Adrenal gland (tissue), 9 donors: ENCODE measurements at regions not wholly inside any gene's neighbourhood (a gene's known extent, or its start where the extent isn't known, plus 50 kb on each side); places are given as distances from the start of the nearest gene placed in this dataset.

Experiments used
- DNase-seq, 7 donors: peaks; one replicate each; pipeline ENCODE4 v3.0.0-alpha.2; 2019 to 2020
- H3K27ac ChIP-seq, 5 donors: fragments of 200-600 bp; sonication (generic) in 4 of 5; 1 replicate in 3 of 5; 2 replicates in 2 of 5; pipeline versions ENCODE4 v1.5.1 to v1.8.0; 2016 to 2020; ENCODE audit warnings: mild to moderate bottlenecking in 1 of 5
- H3K27me3 ChIP-seq: fragments of 200-600 bp; 2 replicates; pipeline ENCODE4 v1.8.0; 2021
- H3K36me3 ChIP-seq, 2 donors: fragments of 200-600 bp; replicated peaks in 1 of 2; 1 replicate in 1 of 2; 2 replicates in 1 of 2; pipeline versions ENCODE4 v1.5.1 to v1.8.0; 2018 to 2022
- H3K4me1 ChIP-seq, 2 donors: fragments of 200-600 bp; replicated peaks in 1 of 2; 1 replicate in 1 of 2; 2 replicates in 1 of 2; pipeline versions ENCODE4 v1.5.1 to v1.8.0; 2018 to 2021
- H3K4me3 ChIP-seq, 4 donors: fragments of 200-600 bp; sonication (generic) in 3 of 4; one replicate each; pipeline ENCODE4 v1.5.1; 2016 to 2018
- H3K9me3 ChIP-seq, 3 donors: fragments of 200-600 bp; sonication (generic) in 1 of 3; replicated peaks in 1 of 3; 1 replicate in 2 of 3; 2 replicates in 1 of 3; pipeline versions ENCODE4 v1.5.1 to v1.8.0; 2016 to 2021
- CTCF ChIP-seq, 6 experiments: fragments of 450-650 bp in 4 of 6; fragments of 200-600 bp in 2 of 6; sonication (generic) in 1 of 6; IDR thresholded peaks; 1 replicate in 5 of 6; 2 replicates in 1 of 6; pipeline versions ENCODE4 v1.5.1 to v1.8.0; 2016 to 2021; ENCODE audit warnings: antibody characterized with exemption in 6 of 6, mild to moderate bottlenecking in 2 of 6, moderate library complexity in 1 of 6
- POLR2A ChIP-seq, 2 donors: fragments of 450-650 bp; IDR thresholded peaks; one replicate each; pipeline ENCODE4 v1.6.1; 2017; ENCODE audit warnings: antibody characterized with exemption in 2 of 2, mild to moderate bottlenecking in 2 of 2, moderate library complexity in 1 of 2
- WGBS, 4 donors: extraction: QIAGEN DNeasy Blood & Tissue Kit in 2 of 4; methylation state at CpG; one replicate each; pipeline versions ENCODE4 v1.1.5 to v1.1.7; 2013 to 2017; 5-methylcytosine and 5-hydroxymethylcytosine counted together
- intact Hi-C, 2 donors: fragments of 100-400 bp; cut with DNase I; formaldehyde crosslinking; loops; one replicate each; pipeline versions ENCODE4 v1.14.1 to v1.15.0; 2022 to 2023
- donor health status: healthy with polysubstance abuse.
- donor health status: Bipolar disorder and iron deficiency.
- donor health status: DM: yes; HTN: yes; CAD: no.
- donor health status: DM: no; HTN: no; CAD: no.
- donor health status: DM: no; HTN: no; CAD: no.

DNA sequence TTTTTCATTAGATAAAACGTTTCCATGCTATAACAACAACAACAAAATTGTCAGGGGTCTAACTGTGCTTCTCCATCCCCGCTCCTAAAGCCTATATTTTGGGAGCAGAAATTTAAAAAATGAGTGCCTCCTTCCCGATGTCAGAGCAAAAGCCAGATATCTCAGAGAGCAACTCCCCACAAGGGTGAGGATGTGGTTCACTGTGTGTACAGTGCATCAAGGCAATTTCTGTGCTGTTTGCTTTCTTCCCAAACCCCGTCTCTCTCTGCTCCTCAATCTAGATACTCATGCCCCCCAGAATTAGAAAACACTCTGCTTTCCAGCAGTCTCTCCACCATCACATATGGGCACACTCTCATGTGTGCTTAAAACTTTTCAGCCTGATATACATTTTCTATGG, 76.7 kb upstream of the MBNL1 start:
- Histone ChIP-seq H3K27me3 (no peaks in the 10 kb centered on the region), H3K36me3 (no peaks in the 10 kb centered on the region), H3K4me3 (no peak overlapping the region), H3K9me3 (no peaks in the 10 kb centered on the region), H3K27ac (no peak overlapping the region), H3K4me1 (no peaks in the 10 kb centered on the region)
- 75 to 77% (median 76%) methylated on average over 4 of the region's 4 CpGs for WGBS, 4 donors
- DNase-seq: no peak
- intact Hi-C loops: no loop called here
- TF ChIP-seq POLR2A (IDR thresholded peaks at IDR 0.05): no peak
- no peak for TF ChIP-seq CTCF (IDR thresholded peaks at IDR 0.05)

DNA sequence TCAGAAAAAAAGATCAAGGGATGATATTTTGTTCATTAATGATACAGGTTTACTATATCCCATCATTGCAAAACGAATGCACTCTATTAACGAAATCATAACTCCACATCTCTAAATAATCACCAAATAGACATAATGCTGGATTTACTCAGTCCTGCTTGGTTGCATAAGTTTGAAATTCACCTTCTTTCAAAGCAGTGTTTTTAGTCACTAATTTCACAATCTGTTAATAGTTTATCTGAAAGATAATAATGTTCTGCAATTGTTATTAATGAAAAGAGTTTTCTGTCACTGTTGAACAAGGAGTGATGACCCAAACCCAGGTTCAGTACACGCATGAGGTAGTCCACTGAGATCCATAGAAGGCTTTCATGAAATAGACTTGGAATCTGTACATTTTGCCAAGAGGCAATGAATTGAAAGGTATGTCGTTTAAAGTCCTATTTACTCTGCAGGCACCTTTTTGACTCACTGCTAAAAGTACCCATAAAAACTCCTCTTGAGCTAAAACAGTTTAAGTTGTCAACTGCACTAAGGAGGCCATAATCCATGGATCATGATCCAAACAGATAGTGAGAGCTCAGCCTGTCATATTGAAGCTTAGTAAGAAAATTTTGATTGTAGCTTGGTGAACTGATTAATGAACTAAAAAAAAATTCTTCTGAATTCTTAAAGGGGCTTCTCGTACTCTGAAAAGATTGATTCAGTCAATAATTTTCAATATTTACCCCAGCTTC, 75.6 kb upstream of the MBNL1 start:
- intact Hi-C loops: no loop called here
- Histone ChIP-seq H3K36me3 (no peaks in the 10 kb centered on the region), H3K4me1 (peaks cover 0 to 7% of the 10 kb centered on the region in 2 donors), H3K9me3 (no peaks in the 10 kb centered on the region), H3K27ac (no peak overlapping the region), H3K27me3 (no peaks in the 10 kb centered on the region), H3K4me3 (peak overlapping the region in 1 of 4 donors; percentile 12)
- no peak for TF ChIP-seq CTCF (IDR thresholded peaks at IDR 0.05)
- TF ChIP-seq POLR2A (IDR thresholded peaks at IDR 0.05): no peak
- DNase-seq: no peak
- 75 to 80% (median 77%) methylated on average over 5 of the region's 5 CpGs for WGBS, 4 donors

GRCh38 chr3:152193673-152194267, 75.0 kb upstream of the MBNL1 start:
- no peak for DNase-seq
- H3K27ac ChIP-seq: peak overlapping the region in 1 of 5 donors; percentile 24
- peak overlapping the region in 1 of 4 donors; percentile 12 for H3K4me3 ChIP-seq
- H3K4me1 ChIP-seq: peaks cover 0 to 7% of the 10 kb centered on the region in 2 donors
- no peaks in the 10 kb centered on the region for H3K36me3 ChIP-seq
- H3K9me3 ChIP-seq: no peaks in the 10 kb centered on the region
- intact Hi-C loops: no loop called here
- no peaks in the 10 kb centered on the region for H3K27me3 ChIP-seq
- 79 to 83% (median 81%) methylated on average over 16 of the region's 16 CpGs for WGBS, 4 donors
- TF ChIP-seq CTCF (IDR thresholded peaks at IDR 0.05) (no peak), POLR2A (IDR thresholded peaks at IDR 0.05) (no peak)

- Histone ChIP-seq H3K27me3 (no peaks in the 10 kb centered on the region), H3K4me3 (no peak overlapping the region), H3K36me3 (no peaks in the 10 kb centered on the region), H3K4me1 (peaks cover 0 to 7% of the 10 kb centered on the region in 2 donors), H3K27ac (no peak overlapping the region), H3K9me3 (no peaks in the 10 kb centered on the region)
- TF ChIP-seq CTCF (IDR thresholded peaks at IDR 0.05) (no peak), POLR2A (IDR thresholded peaks at IDR 0.05) (no peak)
- DNase-seq: no peak
- intact Hi-C loops: no loop called here
- 91 to 99% (median 95%) methylated on average over 3 of the region's 3 CpGs for WGBS, 4 donors
Observed at GRCh38 chr3:152195206-152195605, 73.5 kb upstream of the MBNL1 start.
